A549 (cell line): ENCODE measurements at regions not wholly inside any gene's neighbourhood (a gene's known extent, or its start where the extent isn't known, plus 50 kb on each side); places are given as distances from the start of the nearest gene placed in this dataset.

Experiments
- EP300 ChIP-seq, 2 experiments: fragments of >200 bp; sonication (Bioruptor Twin); formaldehyde crosslinking; IDR thresholded peaks; 2 replicates in 1 of 2; 3 replicates in 1 of 2; pipeline ENCODE4 v1.6.1; 2016 to 2017
- HDAC2 ChIP-seq: fragments of 200-600 bp; sonication (generic); IDR thresholded peaks from 2 replicates; pipeline ENCODE4 v1.6.1; 2016
- ZFP36 ChIP-seq: fragments of 450-650 bp; IDR thresholded peaks from 2 replicates; pipeline ENCODE4 v1.6.1; 2014; ENCODE audit warnings: borderline replicate concordance; ENCODE audit not compliant: partially characterized antibody
- TF ChIP-seq, protein P1 (sequence below): fragments of >200 bp; sonication (Bioruptor Twin); formaldehyde crosslinking; IDR thresholded peaks from 3 replicates; pipeline ENCODE4 v1.5.1; 2016

DNA sequence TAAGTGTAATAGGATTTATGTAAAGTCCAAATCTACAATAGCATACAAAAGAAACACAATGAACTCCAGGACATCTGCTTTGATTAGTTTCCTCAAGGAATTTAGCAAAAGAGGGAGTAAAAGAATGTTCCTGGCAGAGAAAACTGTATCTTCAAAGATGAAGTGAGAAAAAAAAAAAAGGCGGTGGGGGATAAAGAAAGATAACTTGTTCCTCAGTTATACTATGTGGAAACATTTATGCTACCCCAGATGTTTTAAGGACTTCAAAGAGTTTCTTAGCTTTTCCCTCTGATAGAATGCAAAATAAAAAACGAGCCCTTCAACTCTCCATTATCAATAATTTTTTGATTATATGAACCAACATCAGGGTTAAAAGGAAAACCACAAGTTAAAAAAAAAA, 908.9 kb upstream of the ADGRL2 start:
- TF ChIP-seq ZFP36 (no peak), EP300 (IDR thresholded peaks at IDR 0.05) (no peak), HDAC2 (no peak)
- TF ChIP-seq, protein P1, sequence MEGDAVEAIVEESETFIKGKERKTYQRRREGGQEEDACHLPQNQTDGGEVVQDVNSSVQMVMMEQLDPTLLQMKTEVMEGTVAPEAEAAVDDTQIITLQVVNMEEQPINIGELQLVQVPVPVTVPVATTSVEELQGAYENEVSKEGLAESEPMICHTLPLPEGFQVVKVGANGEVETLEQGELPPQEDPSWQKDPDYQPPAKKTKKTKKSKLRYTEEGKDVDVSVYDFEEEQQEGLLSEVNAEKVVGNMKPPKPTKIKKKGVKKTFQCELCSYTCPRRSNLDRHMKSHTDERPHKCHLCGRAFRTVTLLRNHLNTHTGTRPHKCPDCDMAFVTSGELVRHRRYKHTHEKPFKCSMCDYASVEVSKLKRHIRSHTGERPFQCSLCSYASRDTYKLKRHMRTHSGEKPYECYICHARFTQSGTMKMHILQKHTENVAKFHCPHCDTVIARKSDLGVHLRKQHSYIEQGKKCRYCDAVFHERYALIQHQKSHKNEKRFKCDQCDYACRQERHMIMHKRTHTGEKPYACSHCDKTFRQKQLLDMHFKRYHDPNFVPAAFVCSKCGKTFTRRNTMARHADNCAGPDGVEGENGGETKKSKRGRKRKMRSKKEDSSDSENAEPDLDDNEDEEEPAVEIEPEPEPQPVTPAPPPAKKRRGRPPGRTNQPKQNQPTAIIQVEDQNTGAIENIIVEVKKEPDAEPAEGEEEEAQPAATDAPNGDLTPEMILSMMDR = no peak
